Transverse colon (tissue), 4 donors: ENCODE measurements at regions not wholly inside any gene's neighbourhood (a gene's known extent, or its start where the extent isn't known, plus 50 kb on each side); places are given as distances from the start of the nearest gene placed in this dataset.

Source experiments
- DNase-seq: peaks from one replicate; pipeline ENCODE4 v3.0.0-alpha.2; 2019
- H3K27ac ChIP-seq, 4 donors: fragments of 200-600 bp; sonication (generic); 2 replicates each; pipeline ENCODE4 v1.5.1; 2016 to 2018; ENCODE audit warnings: inconsistent platforms in 4 of 4
- H3K27me3 ChIP-seq: fragments of 200-600 bp; sonication (generic); 2 replicates; pipeline ENCODE4 v1.5.1; 2017; ENCODE audit warnings: inconsistent platforms
- H3K36me3 ChIP-seq, 4 donors: fragments of 200-600 bp; sonication (generic); 2 replicates each; pipeline ENCODE4 v1.5.1; 2017 to 2019; ENCODE audit warnings: inconsistent platforms in 4 of 4
- H3K4me1 ChIP-seq, 4 donors: fragments of 200-600 bp; sonication (generic); 2 replicates each; pipeline ENCODE4 v1.5.1; 2017 to 2020; ENCODE audit warnings: inconsistent platforms in 4 of 4
- H3K4me3 ChIP-seq, 4 donors: fragments of 200-600 bp; sonication (generic); 1 replicate in 1 of 4; 2 replicates in 3 of 4; pipeline versions ENCODE4 v1.5.1 to v1.6.1; 2017 to 2019; ENCODE audit warnings: inconsistent platforms in 4 of 4
- H3K9me3 ChIP-seq, 2 donors: fragments of 200-600 bp; sonication (generic); 2 replicates each; pipeline ENCODE4 v1.5.1; 2017 to 2019; ENCODE audit warnings: inconsistent platforms in 2 of 2
- CTCF ChIP-seq, 5 experiments: fragments of 200-600 bp in 3 of 5; fragments of 450-650 bp in 2 of 5; sonication (generic) in 3 of 5; IDR thresholded peaks; 1 replicate in 2 of 5; 2 replicates in 3 of 5; pipeline ENCODE4 v1.5.1; 2016 to 2017; ENCODE audit warnings: antibody characterized with exemption in 5 of 5, inconsistent platforms in 3 of 5, mild to moderate bottlenecking in 2 of 5, moderate library complexity in 1 of 5
- EP300 ChIP-seq: sonication (generic); formaldehyde crosslinking; IDR thresholded peaks from one replicate; pipeline ENCODE4 v1.6.1; 2017; ENCODE audit warnings: antibody characterized with exemption, low read depth
- POLR2A ChIP-seq: fragments of 450-650 bp; IDR thresholded peaks from one replicate; pipeline ENCODE4 v1.6.1; 2016; ENCODE audit warnings: antibody characterized with exemption, mild to moderate bottlenecking, moderate library complexity
- POLR2AphosphoS5 ChIP-seq, 3 donors: sonication (generic); formaldehyde crosslinking; IDR thresholded peaks; one replicate each; pipeline ENCODE4 v1.6.1; 2016; ENCODE audit warnings: antibody characterized with exemption in 3 of 3
- WGBS, 2 donors: methylation state at CpG; one replicate each; pipeline ENCODE4 v1.1.5; 2018; ENCODE audit warnings: low coverage in 1 of 2; 5-methylcytosine and 5-hydroxymethylcytosine counted together
- in situ Hi-C, 4 donors: fragments of 200-750 bp; cut with MboI; loops; one replicate each; pipeline versions ENCODE4 v1.15.0 to v1.15.1; 2017; ENCODE audit warnings: low sequenced_read_pairs in 3 of 4, low pct_ligation_motif_present in 1 of 4, low pct_unique_long_range_greater_than_20kb in 1 of 4
- intact Hi-C: fragments of 100-400 bp; cut with DNase I; formaldehyde crosslinking; loops from one replicate; pipeline ENCODE4 v1.15.1; 2023; ENCODE audit warnings: low total_unique reads

GRCh38 chr4:129565214-129565613, 469.3 kb downstream of the C4orf33 start:
- in situ Hi-C loops: no loop called here
- Histone ChIP-seq H3K4me3 (no peak overlapping the region), H3K4me1 (no peaks in the 10 kb centered on the region), H3K9me3 (no peaks in the 10 kb centered on the region), H3K27me3 (no peaks in the 10 kb centered on the region), H3K36me3 (no peaks in the 10 kb centered on the region), H3K27ac (no peak overlapping the region)
- intact Hi-C loops: no loop called here
- no peak for DNase-seq
- TF ChIP-seq CTCF (IDR thresholded peaks at IDR 0.05) (no peak), POLR2AphosphoS5 (IDR thresholded peaks at IDR 0.05) (no peak), POLR2A (no peak), EP300 (no peak)
- WGBS, 2 donors: 93 to 94% methylated on average over 2 of the region's 2 CpGs

GRCh38 chr4:129570326-129570725, 474.4 kb downstream of the C4orf33 start:
- H3K9me3 ChIP-seq: no peaks in the 10 kb centered on the region
- DNase-seq: no peak
- no peaks in the 10 kb centered on the region for H3K27me3 ChIP-seq
- H3K27ac ChIP-seq: no peak overlapping the region
- no peaks in the 10 kb centered on the region for H3K4me1 ChIP-seq
- TF ChIP-seq EP300 (no peak), POLR2AphosphoS5 (IDR thresholded peaks at IDR 0.05) (no peak), CTCF (IDR thresholded peaks at IDR 0.05) (no peak), POLR2A (no peak)
- intact Hi-C loops (no loop called here), in situ Hi-C loops (no loop called here)
- no peaks in the 10 kb centered on the region for H3K36me3 ChIP-seq
- no peak overlapping the region for H3K4me3 ChIP-seq

GRCh38 chr4:129578336-129578735, 482.4 kb downstream of the C4orf33 start:
- intact Hi-C loops: no loop called here
- in situ Hi-C loops: no loop called here
- H3K4me3 ChIP-seq: no peak overlapping the region
- WGBS, 2 donors: 62 to 76% methylated on average over 5 to 6 of the region's 6 CpGs
- no peaks in the 10 kb centered on the region for H3K27me3 ChIP-seq
- H3K9me3 ChIP-seq: no peaks in the 10 kb centered on the region
- H3K4me1 ChIP-seq: no peaks in the 10 kb centered on the region
- no peaks in the 10 kb centered on the region for H3K36me3 ChIP-seq
- no peak for DNase-seq
- no peak for TF ChIP-seq POLR2AphosphoS5 (IDR thresholded peaks at IDR 0.05)
- no peak for TF ChIP-seq POLR2A
- TF ChIP-seq CTCF (IDR thresholded peaks at IDR 0.05): no peak
- TF ChIP-seq EP300: no peak
- no peak overlapping the region for H3K27ac ChIP-seq

- TF ChIP-seq EP300 (no peak), POLR2AphosphoS5 (IDR thresholded peaks at IDR 0.05) (no peak), CTCF (IDR thresholded peaks at IDR 0.05) (no peak), POLR2A (no peak)
- Histone ChIP-seq H3K36me3 (no peaks in the 10 kb centered on the region), H3K4me1 (no peaks in the 10 kb centered on the region), H3K27me3 (no peaks in the 10 kb centered on the region), H3K9me3 (peaks cover 0 to 3% of the 10 kb centered on the region in 2 donors), H3K27ac (no peak overlapping the region), H3K4me3 (no peak overlapping the region)
- intact Hi-C loops (no loop called here), in situ Hi-C loops (no loop called here)
- DNase-seq: no peak
- WGBS, 2 donors: 69 to 80% methylated on average over 1 of the region's 1 CpG
These were observed 485.4 kb downstream of the C4orf33 start for GRCh38 chr4:129581305-129581704.
